Hematopoietic multipotent progenitor cell (in vitro differentiated cells): ENCODE measurements at regions not wholly inside any gene's neighbourhood (a gene's known extent, or its start where the extent isn't known, plus 50 kb on each side); places are given as distances from the start of the nearest gene placed in this dataset.
"Not testable (repeated sequence)": the region's sequence is repeated elsewhere in the genome, so short reads cannot be mapped to it uniquely, and the experiment has no call there.

Experiments used
- DNase-seq, 3 donors: peaks; one replicate each; pipeline ENCODE4 v3.0.0-alpha.2; 2011 to 2015; ENCODE audit warnings: low read depth in 2 of 3, low spot score in 2 of 3

DNA sequence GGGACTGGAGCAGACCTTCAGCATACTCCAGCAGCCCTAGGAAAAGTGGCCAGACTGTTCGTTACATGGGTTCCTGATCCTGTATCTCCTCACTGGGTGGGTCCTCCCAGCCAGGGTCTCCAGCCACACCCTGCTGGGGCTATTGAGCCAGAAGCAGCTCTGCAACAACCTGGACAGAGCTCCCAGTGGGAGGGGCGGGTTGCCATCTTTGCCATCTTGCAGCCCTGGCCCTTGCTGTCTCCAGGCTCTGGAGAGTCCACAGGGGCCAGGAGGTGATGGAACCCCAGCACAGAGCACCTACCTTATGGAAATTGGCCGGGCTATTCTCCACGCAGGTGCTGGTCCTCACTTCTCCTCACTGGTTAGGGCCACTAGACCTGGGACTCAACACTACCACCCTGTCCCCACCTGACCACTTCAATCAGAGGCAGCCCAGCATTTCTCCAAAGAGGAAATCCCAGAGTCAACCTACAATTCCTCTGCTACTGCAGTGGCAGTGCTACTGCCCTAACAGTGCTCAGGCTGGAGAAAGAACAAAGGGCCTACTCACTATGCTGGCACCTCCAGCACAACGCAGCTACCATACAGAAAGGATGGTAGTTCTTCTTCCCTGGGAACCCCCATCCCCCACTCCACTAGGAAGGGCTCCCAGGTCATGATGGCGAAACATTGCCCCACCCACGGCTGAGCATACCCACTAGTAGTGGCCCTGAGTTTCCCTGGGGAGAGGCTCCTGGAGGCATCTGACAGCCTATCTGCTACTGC, 290.2 kb upstream of the NCAM1 start:
- DNase-seq, result no peak

DNA sequence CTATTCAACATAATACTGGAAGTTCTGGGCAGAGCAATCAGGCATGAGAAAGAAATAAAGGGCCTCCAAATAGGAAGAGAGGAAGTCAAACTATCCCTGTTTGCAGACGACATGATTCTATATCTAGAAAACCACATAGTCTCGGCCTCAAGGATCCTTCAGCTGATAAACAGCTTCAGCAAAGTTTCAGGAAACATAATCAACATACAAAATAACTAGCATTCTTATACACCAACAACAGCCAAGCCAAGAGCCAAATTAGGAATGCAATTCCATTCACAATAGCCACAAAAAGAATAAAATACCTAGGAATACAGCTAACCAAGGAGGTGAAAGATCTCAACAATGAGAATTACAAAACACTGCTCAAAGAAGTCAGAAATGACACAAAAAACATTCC, 287.8 kb upstream of the NCAM1 start:
- DNase-seq, result not testable (repeated sequence)

DNA sequence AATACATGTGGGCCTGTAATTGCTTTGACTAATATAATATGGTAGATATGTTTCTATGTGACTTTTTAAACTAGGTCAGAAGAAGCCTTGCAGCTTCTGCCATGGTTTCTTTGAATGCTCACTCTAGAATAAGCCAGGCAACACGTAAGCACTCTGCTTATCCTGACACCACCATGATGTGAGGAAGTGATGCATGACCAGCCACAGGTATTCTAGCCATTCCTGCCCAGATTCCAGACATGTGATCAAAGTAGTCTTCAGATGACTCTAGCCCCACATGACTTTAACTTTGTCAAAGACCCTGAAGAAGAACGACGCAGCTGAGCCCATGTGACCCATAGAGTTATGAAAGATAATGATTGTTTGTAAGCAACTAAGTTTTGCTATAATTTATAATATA, 276.1 kb upstream of the NCAM1 start:
- DNase-seq, result no peak

DNA sequence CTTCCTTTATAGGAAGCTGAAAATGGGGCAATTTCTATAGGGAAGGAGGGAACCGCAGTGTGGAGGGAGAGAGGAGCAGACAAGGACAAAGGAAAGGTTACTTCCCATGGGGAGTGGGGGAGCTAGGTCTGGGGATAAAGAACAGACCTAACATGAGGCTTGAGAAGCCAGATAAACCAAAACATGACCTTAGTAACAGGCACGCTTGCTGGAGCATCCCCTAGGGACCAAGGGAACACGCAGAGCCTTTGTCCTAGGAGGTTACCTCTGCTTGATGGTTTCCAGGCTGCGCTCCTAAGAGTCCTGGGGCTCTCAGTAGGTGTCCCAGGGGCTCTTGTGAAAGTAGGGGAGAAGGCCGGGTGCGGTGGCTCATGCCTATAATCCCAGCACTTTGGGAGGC, 271.4 kb upstream of the NCAM1 start:
- DNase-seq, result no peak

DNA sequence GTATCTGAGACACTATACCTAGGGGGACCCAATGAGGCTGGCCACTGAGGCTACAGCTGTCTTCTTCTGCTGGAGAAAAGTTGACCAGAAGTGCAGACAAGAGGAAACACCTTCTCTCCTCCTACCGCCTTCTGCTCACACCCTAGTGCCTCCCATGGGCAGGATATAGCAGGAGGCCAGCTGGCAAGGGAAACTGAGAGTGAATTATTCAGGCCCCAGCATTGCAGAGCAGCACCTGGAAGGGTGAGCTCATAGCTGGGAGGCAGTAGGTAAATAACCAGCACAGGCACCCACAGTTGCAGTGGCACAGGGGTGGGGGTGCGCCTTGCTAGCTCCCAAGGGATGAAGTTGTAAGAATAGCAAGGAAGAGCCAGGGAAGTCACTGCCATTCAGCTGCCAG, 267.4 kb upstream of the NCAM1 start:
- DNase-seq, result no peak

DNA sequence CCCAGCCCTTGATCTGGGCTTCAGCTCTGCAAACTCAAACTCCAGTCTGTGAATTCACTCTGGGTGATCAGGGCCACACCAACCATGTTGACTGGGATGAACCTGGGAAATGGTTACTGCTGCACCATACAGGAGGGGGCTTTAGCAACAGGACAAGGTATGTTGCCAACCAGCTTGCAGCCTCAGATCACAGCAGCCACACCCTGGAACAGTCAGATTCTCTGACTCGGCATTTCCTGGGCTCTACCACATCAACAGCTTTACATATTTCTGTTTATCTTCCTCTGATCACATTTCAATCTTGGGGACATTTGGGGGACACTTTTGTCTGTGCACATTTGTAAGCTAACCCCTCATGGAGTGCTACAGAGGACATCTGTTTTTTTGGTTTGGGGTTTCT, 267.0 kb upstream of the NCAM1 start:
- DNase-seq, result no peak

DNA sequence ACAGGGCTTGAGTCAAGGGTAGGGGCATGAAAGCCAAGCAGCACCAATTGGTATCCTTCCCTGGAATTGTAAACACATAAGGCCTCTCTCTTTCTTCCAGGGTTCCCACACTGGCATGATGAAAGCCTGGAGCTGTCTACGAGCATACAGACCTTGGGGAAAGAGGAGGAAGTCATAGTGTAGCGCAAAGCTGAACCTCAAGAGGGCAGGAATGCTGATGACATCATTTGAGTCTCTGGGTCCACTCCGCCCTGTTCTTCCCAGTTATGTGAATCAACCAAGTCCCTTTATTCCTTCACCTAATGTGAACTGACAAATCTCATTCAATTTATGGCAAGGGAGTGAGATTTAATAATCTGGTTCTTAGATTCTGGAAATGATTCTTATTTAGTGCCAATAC, 266.4 kb upstream of the NCAM1 start:
- DNase-seq, result no peak

DNA sequence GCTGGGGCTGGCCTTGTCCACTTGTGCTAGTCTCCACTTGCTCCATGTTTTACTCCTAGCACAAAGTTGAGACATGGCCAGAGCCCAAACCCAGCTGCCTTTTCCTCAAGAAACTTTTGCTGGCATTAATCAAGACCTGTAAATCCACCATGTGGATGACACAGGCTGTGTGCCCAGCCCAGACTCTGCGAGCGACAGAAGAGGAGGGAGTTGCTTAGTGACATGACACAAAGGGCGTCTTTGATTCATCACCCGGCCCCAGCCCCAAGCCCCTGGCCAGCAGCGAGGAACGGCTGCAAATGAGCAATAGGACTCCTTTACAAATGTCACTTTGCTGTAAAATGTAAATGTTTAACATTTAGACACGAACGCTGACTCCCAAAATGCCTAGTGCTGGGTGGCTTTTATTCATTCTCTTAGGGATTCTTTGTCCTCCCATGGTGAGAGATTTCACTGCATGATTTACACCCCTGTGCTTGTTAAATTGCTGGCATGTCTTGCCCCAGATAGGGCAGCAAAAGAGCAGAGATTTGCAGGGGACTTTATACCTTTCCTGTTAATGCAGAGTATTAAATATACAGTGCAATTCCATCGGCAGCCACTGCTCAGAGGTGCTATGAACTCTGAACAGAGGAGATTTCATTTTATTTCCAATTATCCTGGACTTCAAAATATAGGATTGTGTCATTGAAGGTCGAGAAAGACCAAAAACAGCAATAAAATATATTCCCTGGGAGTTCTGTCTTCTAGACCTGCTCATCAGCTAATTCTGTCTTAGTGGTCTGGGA, 263.6 kb upstream of the NCAM1 start:
- DNase-seq, result no peak

DNA sequence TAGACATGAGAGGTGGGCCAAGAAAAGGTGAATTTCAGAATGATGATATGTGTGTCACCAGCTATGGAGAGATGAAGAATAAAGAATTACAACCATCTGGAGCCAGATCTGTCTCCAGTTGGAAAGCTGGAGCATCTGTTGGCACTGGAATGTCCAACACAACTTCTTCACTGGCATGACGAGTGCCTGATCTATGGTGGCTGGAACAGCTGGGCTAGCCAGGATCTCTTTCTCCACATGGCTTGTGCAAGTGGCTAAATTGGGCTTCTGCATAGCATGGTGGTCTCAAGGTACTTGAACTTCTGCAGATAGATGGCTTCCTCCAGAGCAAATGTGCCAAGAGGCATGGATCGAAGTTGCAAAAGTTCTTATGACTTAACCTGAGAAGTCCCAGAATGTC, 256.1 kb upstream of the NCAM1 start:
- DNase-seq, result no peak

DNA sequence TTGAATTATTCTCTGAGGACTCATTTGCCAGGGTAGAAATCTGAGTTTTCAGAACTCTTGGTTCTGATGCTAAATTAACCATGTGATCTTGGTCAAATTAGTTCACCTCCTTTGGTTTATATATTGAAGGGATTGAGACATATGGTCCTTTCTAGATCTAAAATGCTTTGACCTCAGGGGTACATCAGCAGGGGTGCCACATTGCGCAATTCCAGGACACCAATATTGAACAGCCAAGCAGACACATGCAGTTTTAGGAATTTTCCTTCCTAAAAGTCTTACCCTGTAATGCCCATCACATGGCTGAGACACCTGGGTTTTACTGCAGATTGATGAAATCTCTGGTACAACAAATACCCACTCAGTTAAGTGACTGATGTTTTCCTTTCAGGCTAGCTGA, 254.4 kb upstream of the NCAM1 start:
- no peak for DNase-seq

DNA sequence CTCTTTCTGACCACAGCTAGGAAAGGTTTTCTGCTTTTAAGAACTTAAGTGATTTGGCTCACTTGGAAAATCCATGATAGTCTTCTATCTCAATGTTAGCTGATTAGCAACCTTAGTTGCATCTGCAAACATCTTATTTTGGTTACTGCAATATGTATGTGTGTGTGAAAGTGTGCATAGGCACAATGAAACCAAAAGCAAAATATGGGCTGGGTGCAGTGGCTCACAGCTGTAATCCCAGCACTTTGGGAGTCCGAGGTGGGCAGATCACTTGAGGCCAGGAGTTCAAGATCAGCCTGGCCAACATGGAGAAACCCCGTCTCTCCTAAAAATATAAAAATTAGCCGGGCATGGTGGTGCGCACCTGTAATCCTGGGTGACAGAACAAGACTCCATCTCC, 246.9 kb upstream of the NCAM1 start:
- not testable (repeated sequence) for DNase-seq

DNA sequence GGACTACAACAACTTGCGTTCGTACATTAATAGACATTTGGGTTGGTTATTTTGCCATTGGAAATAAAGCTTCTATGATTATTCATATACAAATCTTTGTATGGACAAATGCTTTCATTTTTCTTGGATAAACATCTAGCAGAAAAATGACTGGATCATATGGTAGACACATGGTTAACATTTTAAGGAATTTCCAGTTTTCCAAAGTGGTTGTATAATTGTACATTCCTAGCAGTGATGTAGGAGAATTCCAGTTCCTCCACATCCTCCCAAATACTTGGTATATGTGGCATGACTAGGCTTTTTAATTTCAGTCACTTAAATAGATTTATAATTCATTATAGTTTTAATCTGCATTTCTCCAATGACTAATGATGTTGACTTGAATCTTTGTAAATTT, 246.2 kb upstream of the NCAM1 start:
- DNase-seq, result no peak

DNA sequence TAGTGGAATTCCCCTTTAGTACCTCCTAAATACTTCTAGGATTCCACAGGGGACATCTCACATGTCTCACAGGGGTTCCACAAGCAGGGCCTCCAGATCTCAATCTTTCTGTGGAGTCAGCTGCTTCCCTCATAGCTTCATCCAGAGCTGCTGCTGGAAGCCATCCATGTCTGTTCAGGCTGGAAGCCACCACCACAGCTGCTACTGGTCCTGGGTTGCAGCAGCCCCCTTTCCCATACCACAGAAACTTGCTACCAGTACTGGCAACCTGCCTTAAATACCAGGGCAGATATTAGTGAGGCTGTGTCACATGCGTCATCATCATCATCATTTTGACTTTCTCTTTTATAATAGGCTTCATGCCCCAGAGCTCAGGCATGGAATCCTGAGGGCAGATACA, 242.7 kb upstream of the NCAM1 start:
- no peak for DNase-seq

DNA sequence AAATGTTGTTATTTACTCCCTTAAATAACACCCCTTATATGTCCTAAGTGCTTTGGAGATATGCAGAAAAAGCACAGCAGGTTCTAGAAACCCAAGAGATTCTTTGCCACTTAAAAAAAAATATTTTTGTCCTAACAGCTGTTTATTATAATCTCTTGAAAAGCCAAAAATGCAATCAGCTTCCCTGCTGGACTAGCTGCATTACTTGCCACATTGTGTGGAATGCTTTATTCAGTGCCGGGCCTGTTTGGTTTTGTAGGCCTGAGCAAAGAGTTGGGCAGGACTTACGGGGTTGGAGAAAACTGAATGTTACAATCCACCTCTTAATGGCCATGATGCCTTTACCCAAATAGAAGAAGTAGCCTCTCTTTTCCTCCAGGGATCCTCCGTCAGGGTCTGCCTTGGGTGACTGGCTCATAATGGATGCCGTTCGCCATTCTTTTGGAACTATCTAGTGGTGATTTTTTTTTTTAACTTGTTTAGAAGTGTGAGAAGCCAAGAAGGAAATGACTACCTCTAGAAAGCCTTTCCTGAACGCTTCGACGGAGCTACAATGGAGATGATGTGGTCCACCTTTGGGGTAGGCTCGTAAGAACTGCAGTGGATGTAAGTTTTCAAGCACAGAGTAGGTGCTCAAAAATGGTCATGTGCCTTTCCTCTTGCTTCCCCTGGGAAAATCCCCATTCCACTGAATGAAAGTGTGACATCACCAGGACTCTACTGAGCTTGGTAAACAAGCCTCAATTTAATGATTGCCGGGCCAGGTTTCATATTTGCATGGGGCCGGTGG, 241.3 kb upstream of the NCAM1 start:
- DNase-seq, result no peak

DNA sequence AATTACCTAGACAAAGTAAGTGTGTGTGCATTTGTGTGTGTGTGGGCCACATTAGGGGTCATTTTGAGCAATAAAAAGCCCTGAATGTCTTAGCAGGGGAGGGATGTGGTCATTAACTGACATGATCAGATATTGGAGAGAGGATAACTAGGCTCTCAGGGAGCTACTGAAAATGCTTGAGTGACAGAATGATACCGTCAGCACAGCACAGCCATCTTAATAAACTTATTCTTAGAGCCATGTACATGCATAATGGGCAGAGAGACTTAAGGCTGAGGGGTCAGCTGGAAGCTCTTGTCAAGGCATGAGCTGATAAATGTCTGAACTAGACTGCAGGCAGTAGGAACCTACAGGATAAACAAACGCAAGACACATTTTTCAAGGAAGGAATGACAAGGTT, 239.1 kb upstream of the NCAM1 start:
- DNase-seq, result no peak

DNA sequence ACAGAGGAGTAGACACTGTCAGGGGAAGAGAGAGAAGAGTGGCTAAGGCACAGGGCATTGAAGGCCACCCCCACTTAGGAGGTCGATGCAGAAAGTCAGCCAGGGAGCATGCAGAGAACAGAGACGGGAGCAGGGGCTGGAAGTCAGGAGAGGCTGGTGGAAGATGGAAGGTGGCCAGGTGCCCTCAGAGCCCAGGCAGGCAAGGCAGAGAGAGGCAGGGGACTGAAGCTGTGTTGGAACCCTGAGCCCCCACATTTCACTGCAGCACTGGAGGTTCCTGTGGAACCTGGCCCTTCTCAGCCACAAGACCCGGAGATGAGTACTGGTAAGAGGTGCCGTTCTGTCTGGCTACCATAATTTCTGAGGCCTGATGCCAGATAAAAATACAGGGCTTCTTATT, 238.3 kb upstream of the NCAM1 start:
- no peak for DNase-seq

DNA sequence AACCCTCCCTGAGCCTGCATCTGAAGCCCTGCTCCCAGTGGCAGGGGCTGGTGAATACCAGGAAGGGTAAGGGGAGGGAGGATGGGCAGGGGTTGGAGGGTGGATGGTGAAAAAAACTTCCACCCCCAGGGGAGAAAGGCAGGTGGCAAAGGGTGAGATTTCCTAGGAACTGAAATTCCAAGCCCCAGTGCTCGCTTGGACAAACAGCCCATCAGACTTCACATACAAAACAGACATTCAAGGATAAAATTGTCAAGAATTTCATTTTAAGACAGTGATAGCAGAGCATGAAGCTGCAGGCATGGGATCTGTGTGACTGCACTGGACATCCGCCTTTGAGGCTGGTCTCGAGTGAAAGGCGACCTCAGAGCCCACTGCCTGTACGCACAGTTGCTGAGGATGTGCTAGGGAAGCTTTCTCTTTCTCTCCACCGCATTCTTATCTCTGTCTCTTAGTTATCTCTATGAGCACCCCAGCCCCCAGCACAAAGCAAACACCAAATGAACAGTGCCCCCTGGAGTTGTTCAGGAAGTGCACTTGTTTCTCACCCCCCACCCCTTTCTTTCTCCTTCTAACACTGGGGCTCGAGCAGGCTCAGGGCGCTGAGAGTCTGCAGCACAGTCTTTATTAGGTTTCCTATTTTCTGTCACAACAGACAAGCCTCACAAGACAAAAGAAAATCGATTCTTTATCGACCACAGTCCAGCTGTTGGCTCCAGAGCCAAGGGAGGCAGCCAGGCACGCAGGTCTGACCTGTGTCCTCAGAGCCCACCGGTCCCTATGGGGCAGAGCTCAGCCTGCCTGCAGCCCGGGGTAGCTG, 237.3 kb upstream of the NCAM1 start:
- no peak for DNase-seq

DNA sequence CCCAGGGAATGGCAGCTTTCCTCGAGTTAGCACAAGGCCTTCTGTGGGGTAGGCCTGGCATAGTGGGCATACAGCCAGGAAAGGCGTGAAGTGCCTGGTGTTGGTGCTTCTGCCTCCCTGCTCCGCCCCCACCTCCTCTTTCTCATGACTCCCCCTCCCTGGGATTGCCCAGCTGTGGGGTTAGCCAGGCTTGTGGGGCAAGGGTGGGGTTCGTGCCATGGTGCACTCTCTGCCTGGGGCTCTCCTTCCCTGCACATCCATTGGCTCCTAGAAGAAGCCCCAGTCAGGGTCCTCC, 236.8 kb upstream of the NCAM1 start:
- DNase-seq, result no peak

DNA sequence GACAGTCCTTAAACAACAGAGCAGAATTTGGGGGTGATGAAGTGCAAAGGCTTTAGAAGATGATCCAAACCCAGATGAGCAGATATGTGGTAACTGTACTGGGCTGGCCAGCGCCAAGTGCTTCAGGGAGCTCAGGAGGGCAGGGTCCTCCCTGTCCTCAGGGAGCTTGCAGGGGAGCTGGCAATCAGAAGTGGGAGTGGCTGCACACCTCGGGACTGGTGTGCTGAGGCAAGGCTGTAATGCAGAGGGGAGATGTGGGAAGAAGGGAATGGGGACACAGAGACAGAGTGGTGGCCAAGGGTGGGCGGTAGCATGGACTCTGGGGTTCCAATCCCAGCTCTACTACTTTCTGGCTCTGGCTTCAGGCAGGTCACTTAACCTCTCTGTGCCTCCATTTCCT, 235.6 kb upstream of the NCAM1 start:
- no peak for DNase-seq

DNA sequence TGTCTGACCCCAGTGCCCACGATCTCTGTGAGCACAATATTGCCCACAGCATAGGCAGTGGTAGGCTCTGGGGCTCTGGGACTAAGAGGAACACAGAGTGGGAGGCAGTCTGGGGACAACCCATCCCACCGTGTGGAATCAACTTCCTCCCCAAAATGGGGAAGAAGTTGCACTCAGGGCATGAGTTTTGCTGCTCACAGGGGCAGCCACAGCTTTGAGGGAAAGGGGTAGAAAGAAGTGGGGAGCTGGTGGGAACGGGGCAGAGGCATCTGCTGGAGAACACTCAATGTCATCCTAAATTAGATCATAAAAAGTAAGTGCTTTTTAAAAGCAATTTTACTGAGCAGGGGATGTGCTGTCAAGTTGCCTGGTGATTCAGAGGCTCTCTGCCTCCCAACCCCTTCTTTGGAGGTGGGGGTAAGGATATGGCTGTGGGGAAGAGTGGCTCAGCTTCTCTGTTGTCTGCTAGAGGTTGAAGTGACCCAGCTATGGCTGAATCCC, 233.8 kb upstream of the NCAM1 start:
- no peak for DNase-seq

DNA sequence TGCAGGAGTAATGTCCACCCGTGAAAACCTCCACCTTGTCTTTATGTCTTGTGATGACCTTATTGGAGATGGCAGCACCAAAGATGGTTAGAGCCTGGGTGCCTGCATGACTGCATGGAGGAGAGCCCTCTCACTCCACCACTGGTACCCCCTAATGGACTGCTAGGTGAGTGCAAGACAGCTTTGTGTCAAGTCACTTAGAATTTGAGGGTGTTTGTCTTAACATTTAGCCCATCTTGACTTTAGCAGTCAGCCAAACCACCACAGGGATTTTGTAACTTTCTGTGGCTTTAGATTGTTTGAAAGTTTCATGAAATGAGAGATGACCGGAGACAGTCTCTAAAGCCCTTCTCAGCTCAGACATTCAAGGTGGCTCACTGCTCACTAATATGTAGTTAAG, 232.9 kb upstream of the NCAM1 start:
- DNase-seq, result no peak
